Amygdala (tissue), 56 donors: ENCODE measurements at regions not wholly inside any gene's neighbourhood (a gene's known extent, or its start where the extent isn't known, plus 50 kb on each side); places are given as distances from the start of the nearest gene placed in this dataset.

Experiments used
- DNase-seq, 56 donors: peaks; one replicate each; lab custom pipeline; 2025; lab: John Stamatoyannopoulos, UW

GRCh38 chr2:225340923-225341322, 58.6 kb upstream of the NYAP2 start:
- DNase-seq, result no peak

- DNase-seq, result no peak
Observed at GRCh38 chr2:225337183-225337582, 62.3 kb upstream of the NYAP2 start.

- DNase-seq, result no peak
Observed at GRCh38 chr2:225334514-225334913, 65.0 kb upstream of the NYAP2 start.

GRCh38 chr2:225328192-225328591, 71.3 kb upstream of the NYAP2 start:
- no peak for DNase-seq

- no peak for DNase-seq
Observed at GRCh38 chr2:225326969-225327368, 72.5 kb upstream of the NYAP2 start.

- no peak for DNase-seq
Observed at GRCh38 chr2:225319872-225320271, 79.6 kb upstream of the NYAP2 start.

GRCh38 chr2:225318440-225318839, 81.1 kb upstream of the NYAP2 start:
- DNase-seq, result no peak

- no peak for DNase-seq
Observed at GRCh38 chr2:225317186-225317585, 82.3 kb upstream of the NYAP2 start.

- no peak for DNase-seq
Observed at GRCh38 chr2:225310745-225311144, 88.8 kb upstream of the NYAP2 start.

GRCh38 chr2:225309516-225309915, 90.0 kb upstream of the NYAP2 start:
- DNase-seq, result no peak

- no peak for DNase-seq
Observed at GRCh38 chr2:225296951-225297350, 102.6 kb upstream of the NYAP2 start.

GRCh38 chr2:225295102-225295501, 104.4 kb upstream of the NYAP2 start:
- no peak for DNase-seq

DNA sequence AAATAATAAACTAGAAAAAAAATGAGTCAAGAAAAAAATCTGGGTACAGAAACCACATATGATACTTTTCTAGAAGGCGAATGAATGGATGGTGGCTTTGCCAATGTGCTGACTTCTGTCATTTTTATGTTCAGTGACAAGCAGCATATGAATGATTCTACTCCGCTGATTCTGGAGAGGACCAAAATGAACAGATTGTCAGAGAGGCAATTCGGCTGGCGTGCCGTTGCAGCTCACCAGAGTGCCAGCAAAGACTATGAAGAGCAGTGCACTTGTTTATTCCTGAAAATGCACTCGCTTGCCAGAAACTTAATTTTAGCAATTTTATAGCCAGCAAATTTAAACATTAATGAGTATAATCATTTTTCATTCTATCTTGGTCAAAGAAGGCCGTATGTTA, 105.9 kb upstream of the NYAP2 start:
- peak in 5 of 56 donors; percentile 0 to 34 (median 3) for DNase-seq

- DNase-seq, result no peak
Observed at GRCh38 chr2:225290757-225291400, 108.6 kb upstream of the NYAP2 start.

DNA sequence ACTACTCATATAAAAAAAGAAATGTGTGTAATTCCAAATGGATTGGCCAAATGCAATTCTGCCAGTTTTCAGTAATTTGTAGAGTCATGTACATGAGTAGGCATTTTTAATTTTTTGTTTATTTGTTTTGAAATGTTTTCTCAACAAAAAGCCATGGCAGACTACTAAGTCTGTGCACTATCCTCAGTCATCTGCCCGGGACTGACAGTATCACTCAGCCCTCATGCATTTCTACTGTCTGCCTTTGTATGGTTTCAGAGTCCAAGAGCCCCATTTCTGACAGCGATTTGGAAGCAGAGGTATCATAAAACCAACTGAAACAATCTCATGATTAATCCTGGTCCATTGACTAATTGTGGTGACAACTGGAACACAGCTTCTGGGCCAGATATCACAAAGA, 109.9 kb upstream of the NYAP2 start:
- no peak for DNase-seq

DNA sequence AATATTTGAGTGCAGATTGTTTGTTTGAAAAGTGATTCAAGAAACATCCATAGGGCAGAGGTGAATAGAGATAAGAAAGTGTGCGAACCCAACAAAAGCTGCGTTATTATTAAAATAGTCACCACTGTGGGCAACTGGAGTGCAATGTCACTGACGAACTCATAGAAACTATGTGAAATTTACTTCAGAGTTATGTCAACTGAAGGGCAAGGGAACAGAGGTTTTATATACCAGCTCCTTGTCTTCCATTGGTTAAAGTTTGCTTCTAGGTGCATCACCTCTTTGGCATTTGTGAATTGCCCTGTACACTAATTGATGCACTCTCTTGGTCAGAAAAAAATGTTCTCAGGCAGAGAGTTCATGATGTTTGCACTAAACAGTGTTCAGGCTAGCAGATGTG, 110.5 kb upstream of the NYAP2 start:
- DNase-seq, result no peak

DNA sequence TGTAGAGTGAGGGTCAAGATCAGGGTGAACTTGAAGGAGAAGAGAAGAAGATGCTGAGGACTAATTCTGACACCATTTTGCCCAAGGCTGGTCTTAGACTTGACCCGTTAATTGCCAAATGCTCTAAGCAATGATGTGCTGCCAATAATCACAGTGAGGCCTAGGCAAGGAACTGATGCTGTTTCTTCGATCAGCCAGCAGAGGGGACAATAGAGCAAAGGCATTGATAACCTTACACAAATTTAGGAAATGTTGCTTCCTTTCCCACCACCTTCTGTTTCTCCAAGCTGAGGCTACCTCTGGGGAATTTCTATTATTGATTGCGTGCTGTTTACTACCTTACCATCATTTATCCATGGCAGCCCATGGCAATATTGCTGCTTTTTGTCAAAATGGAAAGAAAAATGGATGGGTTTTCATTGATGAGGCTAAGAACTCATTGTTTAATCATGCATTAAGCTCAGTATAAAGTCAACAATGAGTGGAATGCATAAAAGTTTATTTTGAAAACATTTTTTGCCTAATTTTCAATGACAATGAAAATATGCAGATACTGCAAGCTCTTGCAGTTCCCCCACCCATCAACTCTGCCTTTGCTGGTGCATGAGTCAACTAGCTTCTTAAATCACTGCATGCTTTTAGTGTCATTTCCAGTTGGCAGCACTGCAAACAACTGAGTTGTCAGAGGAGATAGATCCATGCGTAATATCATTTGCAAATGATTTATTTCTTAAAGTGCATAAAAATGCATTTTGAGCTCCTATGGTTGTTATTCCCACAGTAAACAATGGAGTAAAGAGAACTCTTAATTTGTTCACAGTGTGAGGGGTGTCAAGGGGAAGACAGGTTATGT, 116.4 kb upstream of the NYAP2 start:
- DNase-seq, result peak in 2 of 56 donors; percentile 0 to 2

GRCh38 chr2:225276207-225276606, 123.3 kb upstream of the NYAP2 start:
- DNase-seq, result no peak

DNA sequence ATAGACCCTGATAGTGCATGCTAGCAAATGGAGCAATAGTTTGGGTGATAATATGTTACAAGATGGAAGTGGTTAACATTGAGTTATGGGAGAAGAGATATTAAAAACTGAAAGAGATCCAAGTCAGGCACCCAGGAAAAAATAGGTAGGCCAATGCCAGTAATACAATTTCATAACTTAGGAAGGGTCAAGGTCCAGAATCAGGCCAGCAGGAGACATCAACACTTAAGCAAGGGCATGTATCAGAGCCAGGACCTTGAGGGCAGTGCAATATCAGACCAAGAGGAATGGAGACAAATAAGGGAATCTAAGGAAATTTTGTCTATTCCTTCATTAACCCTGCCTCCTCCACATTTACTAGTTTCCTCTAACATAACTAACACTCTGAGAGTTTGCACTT, 124.1 kb upstream of the NYAP2 start:
- no peak for DNase-seq

DNA sequence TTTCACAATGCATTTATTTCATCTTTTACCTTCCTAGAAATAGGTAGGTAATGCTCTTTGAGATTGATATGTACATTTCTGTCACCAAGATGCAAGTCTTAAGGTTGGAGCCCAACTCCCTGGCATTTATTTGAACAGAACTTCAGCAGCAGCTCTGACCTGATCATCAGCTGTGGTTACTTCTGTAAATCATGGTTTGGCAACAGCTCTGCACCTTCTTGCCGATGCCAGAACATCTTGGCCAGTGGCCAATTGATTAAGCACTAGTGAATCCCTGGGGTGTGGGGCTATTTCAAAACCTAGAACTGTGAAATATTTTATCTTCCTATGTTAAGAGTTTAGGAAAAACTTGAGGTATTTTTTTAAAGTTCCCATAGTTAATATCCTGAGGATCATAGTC, 124.8 kb upstream of the NYAP2 start:
- DNase-seq, result no peak

DNA sequence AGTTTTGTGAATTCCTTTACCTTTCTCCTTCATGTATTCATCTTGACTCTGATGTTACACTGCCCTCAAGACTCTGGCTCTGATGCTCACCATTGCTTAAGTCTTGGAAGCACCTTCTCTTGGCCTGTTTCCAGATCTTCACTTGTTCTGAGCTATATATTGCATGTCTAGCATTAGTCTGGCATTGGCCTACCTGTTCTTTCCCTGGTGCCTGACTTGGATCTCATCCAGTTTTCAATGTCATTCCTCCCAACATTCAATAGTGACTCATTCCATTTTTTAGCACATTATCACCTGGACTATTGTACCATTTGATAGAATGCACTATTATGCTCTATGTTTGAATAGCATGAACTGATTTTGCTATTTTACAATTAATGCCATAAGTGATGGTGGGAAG, 127.3 kb upstream of the NYAP2 start:
- DNase-seq, result no peak

DNA sequence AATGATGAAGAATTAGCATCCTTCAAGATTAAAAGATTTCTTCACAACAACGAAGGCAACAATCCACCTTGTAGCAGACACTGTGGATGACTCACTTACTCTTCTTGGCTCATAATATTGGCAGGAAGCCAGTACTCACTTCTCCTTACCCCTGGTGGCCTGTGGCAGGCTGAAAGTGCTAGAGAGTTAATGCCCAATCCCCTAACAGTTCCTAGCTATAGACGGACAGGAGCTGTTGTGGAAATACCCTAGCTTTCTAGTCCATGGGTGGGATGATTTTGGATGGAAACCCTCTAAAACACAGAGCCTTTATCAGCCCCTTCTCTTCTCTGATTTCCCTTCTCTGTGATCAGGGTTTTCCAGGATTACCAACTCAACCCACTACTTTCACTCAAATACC, 128.6 kb upstream of the NYAP2 start:
- DNase-seq, result peak in 5 of 56 donors; percentile 0 to 31 (median 6)
